SK-N-SH (cell line): ENCODE measurements at regions not wholly inside any gene's neighbourhood (a gene's known extent, or its start where the extent isn't known, plus 50 kb on each side); places are given as distances from the start of the nearest gene placed in this dataset.

Source experiments
- CTCF ChIA-PET: fragments of 300-600, 350-600 bp; formaldehyde crosslinking; extraction: SDS; loops from one replicate; lab custom pipeline; 2021; lab: Yijun Ruan, JAX
- POLR2A ChIA-PET: fragments of 350-600 bp; sonication (Branson Sonifier 250); formaldehyde crosslinking; extraction: SDS; loops from one replicate; lab custom pipeline; 2020; ENCODE audit warnings: antibody characterized with exemption, inconsistent platforms; lab: Yijun Ruan, JAX
- DNase-seq: peaks from one replicate; pipeline ENCODE4 v3.0.0; 2012
- H2AFZ ChIP-seq: fragments of 200-600 bp; sonication (generic); 2 replicates; pipeline ENCODE4 v1.8.1; 2016; ENCODE audit warnings: antibody characterized with exemption, mild to moderate bottlenecking, low read depth
- H3F3A ChIP-seq: fragments of 200-600 bp; sonication (generic); replicated peaks from 2 replicates; pipeline ENCODE3; 2016; ENCODE audit warnings: antibody characterized with exemption, mild to moderate bottlenecking; ENCODE audit not compliant: insufficient read depth
- H3K27ac ChIP-seq, 2 experiments: fragments of 200-500 bp in 1 of 2; fragments of 200-600 bp in 1 of 2; sonication (Bioruptor generic) in 1 of 2; sonication (generic), shearing (Covaris generic) in 1 of 2; 2 replicates each; pipeline versions ENCODE4 v1.5.1 to v1.6.1; 2014 to 2016; ENCODE audit warnings: low read depth in 2 of 2, inconsistent platforms in 1 of 2, low read length in 1 of 2, mild to moderate bottlenecking in 1 of 2, mixed read lengths in 1 of 2
- H3K27me3 ChIP-seq: fragments of 200-600 bp; sonication (generic), shearing (Covaris generic); 2 replicates; pipeline ENCODE4 v1.6.1; 2016; ENCODE audit warnings: mixed run types; ENCODE audit not compliant: insufficient read depth
- H3K36me3 ChIP-seq, 2 experiments: fragments of 200-500 bp in 1 of 2; fragments of 200-600 bp in 1 of 2; sonication (Bioruptor generic) in 1 of 2; sonication (generic) in 1 of 2; replicated peaks in 1 of 2; 2 replicates each; pipeline versions ENCODE3 to v1.5.1; 2014 to 2016; ENCODE audit warnings: low read length in 1 of 2, mild to moderate bottlenecking in 1 of 2; ENCODE audit not compliant: insufficient read depth in 2 of 2, control insufficient read depth in 1 of 2
- H3K4me1 ChIP-seq, 2 experiments: fragments of 200-500 bp in 1 of 2; fragments of 200-600 bp in 1 of 2; sonication (Bioruptor generic) in 1 of 2; sonication (generic), shearing (Covaris generic) in 1 of 2; 2 replicates each; pipeline versions ENCODE4 v1.5.1 to v1.6.1; 2014 to 2016; ENCODE audit warnings: low read depth in 1 of 2, low read length in 1 of 2, mixed run types in 1 of 2; ENCODE audit not compliant: insufficient read depth in 2 of 2, control insufficient read depth in 1 of 2
- H3K4me2 ChIP-seq: fragments of 200-600 bp; sonication (generic), shearing (Covaris generic); 2 replicates; pipeline ENCODE4 v1.6.1; 2017; ENCODE audit warnings: mixed run types
- H3K4me3 ChIP-seq, 2 experiments: fragments of 200-500 bp in 1 of 2; fragments of 200-600 bp in 1 of 2; sonication (Bioruptor generic) in 1 of 2; sonication (generic), shearing (Covaris generic) in 1 of 2; 2 replicates each; pipeline versions ENCODE4 v1.5.1 to v1.8.1; 2014 to 2016; ENCODE audit warnings: low read depth in 2 of 2, inconsistent platforms in 1 of 2, low read length in 1 of 2, mild to moderate bottlenecking in 1 of 2, mixed read lengths in 1 of 2, moderate library complexity in 1 of 2
- H3K79me2 ChIP-seq: fragments of 200-600 bp; sonication (generic); 2 replicates; pipeline ENCODE4 v1.8.1; 2017; ENCODE audit warnings: mild to moderate bottlenecking; ENCODE audit not compliant: insufficient read depth
- H3K9ac ChIP-seq: fragments of 200-600 bp; sonication (generic); 2 replicates; pipeline ENCODE4 v1.6.1; 2017; ENCODE audit warnings: mixed run types
- H3K9me2 ChIP-seq: fragments of 200-600 bp; sonication (generic); 2 replicates; pipeline ENCODE4 v1.6.1; 2017; ENCODE audit warnings: mixed run types
- H3K9me3 ChIP-seq: fragments of 200-600 bp; sonication (generic); 2 replicates; pipeline ENCODE4 v1.6.1; 2017; ENCODE audit warnings: mixed run types, mild to moderate bottlenecking, moderate library complexity
- H4K20me1 ChIP-seq: fragments of 200-600 bp; sonication (generic); 2 replicates; pipeline ENCODE4 v1.6.1; 2017; ENCODE audit warnings: mild to moderate bottlenecking, mixed run types; ENCODE audit not compliant: insufficient read depth
- CHD2 ChIP-seq: fragments of 150-350 bp; IDR thresholded peaks from 2 replicates; pipeline ENCODE4 v1.6.1; 2018; ENCODE audit warnings: low read length; ENCODE audit not compliant: partially characterized antibody
- FOSL2 ChIP-seq: IDR thresholded peaks from 2 replicates; pipeline ENCODE4 v1.4.0; 2012; ENCODE audit warnings: low read depth, mild to moderate bottlenecking, moderate library complexity, borderline replicate concordance
- GATA2 ChIP-seq: sonication (generic); formaldehyde crosslinking; IDR thresholded peaks from 2 replicates; pipeline ENCODE4 v1.5.0; 2020; ENCODE audit warnings: mild to moderate bottlenecking, missing genetic modification reagents
- NFIC ChIP-seq: IDR thresholded peaks from 2 replicates; pipeline ENCODE4 v1.4.0; 2012; ENCODE audit warnings: borderline replicate concordance
- NRF1 ChIP-seq: IDR thresholded peaks from 2 replicates; pipeline ENCODE4 v1.6.1; 2012; ENCODE audit warnings: low read depth, mild to moderate bottlenecking, low read length
- RAD21 ChIP-seq: IDR thresholded peaks from 2 replicates; pipeline ENCODE4 v1.6.1; 2012; ENCODE audit warnings: mild to moderate bottlenecking, low read length
- RXRA ChIP-seq: IDR thresholded peaks from 2 replicates; pipeline ENCODE4 v1.4.0; 2012; ENCODE audit warnings: low read depth, mild to moderate bottlenecking, borderline replicate concordance
- SIN3A ChIP-seq: IDR thresholded peaks from 2 replicates; pipeline ENCODE4 v1.6.1; 2012; ENCODE audit warnings: low read depth, mild to moderate bottlenecking, low read length, moderate library complexity, borderline replicate concordance
- YY1 ChIP-seq: IDR thresholded peaks from 2 replicates; pipeline ENCODE4 v1.4.0; 2012; ENCODE audit warnings: low read depth, mild to moderate bottlenecking
- ZBTB33 ChIP-seq: IDR thresholded peaks from 2 replicates; pipeline ENCODE4 v1.4.0; 2012; ENCODE audit warnings: low read depth, borderline replicate concordance
- WGBS: methylation state at CpG from one replicate; pipeline ENCODE4 v1.1.6; 2017; ENCODE audit warnings: low lambda C conversion rate; 5-methylcytosine and 5-hydroxymethylcytosine counted together
- TF ChIP-seq, protein P1 (sequence below): fragments of 200-600 bp; sonication (generic); IDR thresholded peaks from 2 replicates; pipeline ENCODE4 v1.6.1; 2017; ENCODE audit warnings: antibody characterized with exemption, mild to moderate bottlenecking, moderate library complexity
- TF ChIP-seq, protein P2 (sequence below): IDR thresholded peaks from 2 replicates; pipeline ENCODE4 v1.4.0; 2012; ENCODE audit warnings: low read depth, borderline replicate concordance

GRCh38 chr16:9383281-9383680 lies 291.8 kb downstream of the HAPSTR1 start:
- TF ChIP-seq NFIC = no peak
- no peak for TF ChIP-seq ZBTB33
- TF ChIP-seq RAD21 = no peak
- no peak for TF ChIP-seq YY1
- no peak for TF ChIP-seq FOSL2
- no peak for TF ChIP-seq CHD2
- no peak for TF ChIP-seq GATA2 (CRISPR knock-in tag)
- TF ChIP-seq RXRA = no peak
- TF ChIP-seq NRF1 = no peak
- TF ChIP-seq, protein P1, sequence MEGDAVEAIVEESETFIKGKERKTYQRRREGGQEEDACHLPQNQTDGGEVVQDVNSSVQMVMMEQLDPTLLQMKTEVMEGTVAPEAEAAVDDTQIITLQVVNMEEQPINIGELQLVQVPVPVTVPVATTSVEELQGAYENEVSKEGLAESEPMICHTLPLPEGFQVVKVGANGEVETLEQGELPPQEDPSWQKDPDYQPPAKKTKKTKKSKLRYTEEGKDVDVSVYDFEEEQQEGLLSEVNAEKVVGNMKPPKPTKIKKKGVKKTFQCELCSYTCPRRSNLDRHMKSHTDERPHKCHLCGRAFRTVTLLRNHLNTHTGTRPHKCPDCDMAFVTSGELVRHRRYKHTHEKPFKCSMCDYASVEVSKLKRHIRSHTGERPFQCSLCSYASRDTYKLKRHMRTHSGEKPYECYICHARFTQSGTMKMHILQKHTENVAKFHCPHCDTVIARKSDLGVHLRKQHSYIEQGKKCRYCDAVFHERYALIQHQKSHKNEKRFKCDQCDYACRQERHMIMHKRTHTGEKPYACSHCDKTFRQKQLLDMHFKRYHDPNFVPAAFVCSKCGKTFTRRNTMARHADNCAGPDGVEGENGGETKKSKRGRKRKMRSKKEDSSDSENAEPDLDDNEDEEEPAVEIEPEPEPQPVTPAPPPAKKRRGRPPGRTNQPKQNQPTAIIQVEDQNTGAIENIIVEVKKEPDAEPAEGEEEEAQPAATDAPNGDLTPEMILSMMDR = no peak
- Histone ChIP-seq H3K4me2 (no peak overlapping the region), H3K9me3 (no peaks in the 10 kb centered on the region), H3K36me3 (no peaks in the 10 kb centered on the region), H3K27ac (no peak overlapping the region), H3F3A (no peaks in the 10 kb centered on the region), H3K4me3 (no peak overlapping the region), H3K4me1 (no peaks in the 10 kb centered on the region), H3K27me3 (no peaks in the 10 kb centered on the region), H2AFZ (no peak overlapping the region), H3K79me2 (no peaks in the 10 kb centered on the region), H3K9me2 (no peaks in the 10 kb centered on the region), H3K9ac (no peak overlapping the region), H4K20me1 (no peaks in the 10 kb centered on the region)
- no peak for DNase-seq
- WGBS = 26% methylated on average over 3 of the region's 3 CpGs
- ChIA-PET CTCF (no interaction called here), POLR2A (no interaction called here)

DNA sequence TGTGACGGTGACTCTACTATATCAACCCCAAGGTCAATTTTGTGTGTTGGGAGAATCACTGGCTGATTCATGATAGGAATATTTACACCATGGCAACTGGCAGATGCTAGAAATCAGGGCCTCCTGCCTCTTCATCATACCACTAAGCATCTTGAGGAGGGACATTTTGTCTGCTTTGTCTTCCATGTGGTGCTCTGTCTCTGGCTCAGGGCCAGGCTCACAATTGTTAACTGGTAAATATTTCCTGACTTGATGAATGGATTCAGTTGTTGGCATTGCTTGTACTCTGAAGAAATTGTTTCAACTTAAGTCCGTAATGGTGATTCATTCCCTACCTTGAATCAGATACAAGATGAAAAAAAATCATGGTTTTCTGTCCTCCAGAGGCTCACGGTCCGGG lies 292.7 kb downstream of the HAPSTR1 start:
- Histone ChIP-seq H3K36me3 (no peaks in the 10 kb centered on the region), H3K9me2 (no peaks in the 10 kb centered on the region), H3K27ac (no peak overlapping the region), H3K4me2 (no peak overlapping the region), H3K27me3 (no peaks in the 10 kb centered on the region), H3K9ac (no peak overlapping the region), H2AFZ (no peak overlapping the region), H4K20me1 (no peaks in the 10 kb centered on the region), H3K4me3 (no peak overlapping the region), H3F3A (no peaks in the 10 kb centered on the region), H3K79me2 (no peaks in the 10 kb centered on the region), H3K9me3 (no peaks in the 10 kb centered on the region), H3K4me1 (no peaks in the 10 kb centered on the region)
- ChIA-PET POLR2A (no interaction called here), CTCF (no interaction called here)
- DNase-seq = no peak
- WGBS = 15% methylated on average over 4 of the region's 4 CpGs
- TF ChIP-seq SIN3A = no peak
- TF ChIP-seq, protein P2, sequence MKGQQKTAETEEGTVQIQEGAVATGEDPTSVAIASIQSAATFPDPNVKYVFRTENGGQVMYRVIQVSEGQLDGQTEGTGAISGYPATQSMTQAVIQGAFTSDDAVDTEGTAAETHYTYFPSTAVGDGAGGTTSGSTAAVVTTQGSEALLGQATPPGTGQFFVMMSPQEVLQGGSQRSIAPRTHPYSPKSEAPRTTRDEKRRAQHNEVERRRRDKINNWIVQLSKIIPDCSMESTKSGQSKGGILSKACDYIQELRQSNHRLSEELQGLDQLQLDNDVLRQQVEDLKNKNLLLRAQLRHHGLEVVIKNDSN = no peak
